ENCODE measurements at regions not wholly inside any gene's neighbourhood (a gene's known extent, or its start where the extent isn't known, plus 50 kb on each side); places are given as distances from the start of the nearest gene placed in this dataset.

DNA sequence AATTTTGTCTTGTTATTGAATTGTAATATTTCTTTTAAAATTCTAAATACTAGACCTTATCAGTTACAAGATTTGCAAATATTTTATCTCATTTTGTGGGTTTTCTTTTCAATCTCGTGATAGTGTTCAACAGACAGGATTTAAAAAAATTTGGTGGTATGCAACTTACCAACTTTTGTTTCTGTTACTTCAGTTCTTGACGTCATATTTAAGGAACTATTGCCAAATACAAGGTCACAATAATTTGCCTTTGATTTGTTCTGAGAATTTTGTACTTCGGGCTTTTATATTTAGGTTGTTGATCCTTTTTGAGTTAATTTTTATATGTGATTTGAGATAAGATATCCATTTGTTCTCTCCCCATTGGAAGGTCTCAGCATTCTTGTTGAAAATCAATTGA, 876.6 kb downstream of the DCDC2C start:
- ATAC-seq (no peak), DNase-seq (ENCODE audit: low spot score) (no peak), FAIRE-seq (no peak)
- no peak overlapping the region for H2AFZ ChIP-seq (ENCODE audit: low read length)
- intact Hi-C loops (cut with micrococcal nuclease; ENCODE audit: unreplicated experiment) (no loop called here), in situ Hi-C loops (cut with HindIII; ENCODE audit: extremely low pct_ligation_motif_present, low pct_unique_long_range_greater_than_20kb) (no loop called here)
- no peaks in the 10 kb centered on the region for H3K36me3 ChIP-seq (replicated peaks in 1 of 2; ENCODE audit: control insufficient read depth in 1 of 2, insufficient read depth in 2 of 2, low read length in 2 of 2)
- no peaks in the 10 kb centered on the region for H3K4me1 ChIP-seq (ENCODE audit: insufficient read depth, low read length)
- CTCF ChIA-PET (ENCODE audit: low intra/inter-chr PET ratio, low total read pairs) = no interaction called here
- peak; percentile 59 for TF ChIP-seq ATF7 (IDR thresholded peaks at IDR 0.05)
- TF ChIP-seq ATF7 (CRISPR knock-in tag; IDR thresholded peaks at IDR 0.05) = no peak
- TF ChIP-seq CREB1 (IDR thresholded peaks at IDR 0.05) = peak; percentile 60
- TF ChIP-seq CREB1 (CRISPR knock-in tag; IDR thresholded peaks at IDR 0.05) = no peak
- no peak for TF ChIP-seq ZNF124 (CRISPR knock-in tag; IDR thresholded peaks at IDR 0.05)
- under 1% methylated on average over 3 of the region's 3 CpGs for WGBS (ENCODE audit: low lambda C conversion rate)
- no peak overlapping the region for H3K4me2 ChIP-seq (ENCODE audit: low read depth, low read length)
- no peak overlapping the region for H3K9ac ChIP-seq (ENCODE audit: insufficient read depth, low read depth, low read length)
- H3K79me2 ChIP-seq (ENCODE audit: insufficient read depth, low read length) = no peaks in the 10 kb centered on the region
- BruUV-seq (replicated peaks) = no TSS peak
- 0 out of 6 replicates have a peak overlapping the region, but pooled peaks of 1 of the 3 experiments have one; percentile 10 for H3K4me3 ChIP-seq (replicated peaks in 1 of 3; ENCODE audit: insufficient read depth in 1 of 3, low read depth in 2 of 3, low read length in 3 of 3)
- no peaks in the 10 kb centered on the region for H4K20me1 ChIP-seq (ENCODE audit: insufficient read depth, low read length)
- POLR2A ChIA-PET = no interaction called here
- no peak overlapping the region for H3K27ac ChIP-seq (ENCODE audit: extremely low read length, insufficient read depth, low read length)
- no peaks in the 10 kb centered on the region for H3K27me3 ChIP-seq (ENCODE audit: control insufficient read depth in 1 of 2, insufficient read depth in 2 of 2, low read length in 2 of 2)
- peaks cover 91% of the 10 kb centered on the region for H3K9me3 ChIP-seq (ENCODE audit: low read length)

DNA sequence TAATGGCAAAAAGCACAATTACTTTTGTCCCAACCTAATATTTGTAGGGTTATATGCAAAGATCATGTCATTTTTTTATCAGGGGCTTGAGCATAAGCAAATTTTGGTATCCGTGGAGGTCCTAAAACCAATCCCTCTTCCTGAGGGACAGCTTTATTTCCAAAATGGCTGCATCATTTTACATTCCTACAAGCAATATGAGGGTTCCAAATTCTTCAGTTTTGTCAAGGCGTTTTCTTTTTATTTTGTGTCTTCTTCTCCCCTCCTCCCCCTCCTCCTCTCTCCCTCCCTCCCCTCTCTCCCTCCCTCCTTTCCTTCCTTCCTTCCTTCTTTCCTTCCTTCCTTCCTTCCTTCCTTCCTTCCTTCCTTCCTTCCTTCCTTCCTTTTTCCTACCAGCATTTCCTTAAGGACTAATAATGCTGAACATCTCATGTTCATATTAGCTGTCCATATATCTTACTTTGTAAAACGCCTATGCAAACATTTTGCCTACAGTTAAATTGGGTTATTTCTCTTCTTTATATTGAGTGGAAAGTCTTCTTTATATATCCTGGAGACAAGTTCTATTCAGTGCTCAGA, 881.8 kb downstream of the DCDC2C start:
- H3K27me3 ChIP-seq (ENCODE audit: control insufficient read depth in 1 of 2, insufficient read depth in 2 of 2, low read length in 2 of 2) = no peaks in the 10 kb centered on the region

More for the DNA sequence above, 881.8 kb downstream of the DCDC2C start:
- Histone ChIP-seq H4K20me1 (ENCODE audit: insufficient read depth, low read length) (no peaks in the 10 kb centered on the region), H3K79me2 (ENCODE audit: insufficient read depth, low read length) (no peaks in the 10 kb centered on the region), H3K4me1 (ENCODE audit: insufficient read depth, low read length) (no peaks in the 10 kb centered on the region), H3K4me3 (replicated peaks in 1 of 3; ENCODE audit: insufficient read depth in 1 of 3, low read depth in 2 of 3, low read length in 3 of 3) (no peak overlapping the region), H3K4me2 (ENCODE audit: low read depth, low read length) (no peak overlapping the region), H3K9ac (ENCODE audit: insufficient read depth, low read depth, low read length) (no peak overlapping the region), H3K27ac (ENCODE audit: extremely low read length, insufficient read depth, low read length) (no peak overlapping the region), H3K36me3 (replicated peaks in 1 of 2; ENCODE audit: control insufficient read depth in 1 of 2, insufficient read depth in 2 of 2, low read length in 2 of 2) (no peaks in the 10 kb centered on the region), H2AFZ (ENCODE audit: low read length) (no peak overlapping the region), H3K9me3 (ENCODE audit: low read length) (peaks cover 85% of the 10 kb centered on the region)
- ChIA-PET POLR2A (no interaction called here), CTCF (ENCODE audit: low intra/inter-chr PET ratio, low total read pairs) (no interaction called here)
- intact Hi-C loops (cut with micrococcal nuclease; ENCODE audit: unreplicated experiment) = no loop called here
- TF ChIP-seq IRF2 (CRISPR knock-in tag; IDR thresholded peaks at IDR 0.05) = no peak
- peak; percentile 63 for TF ChIP-seq PCBP2 (optimal IDR thresholded peaks at IDR 0.05; ENCODE audit: low read depth, low read length, poor library complexity, severe bottlenecking)
- TF ChIP-seq GZF1 (CRISPR knock-in tag; IDR thresholded peaks at IDR 0.05) = no peak
- peak; percentile 65 for TF ChIP-seq HNRNPK (IDR thresholded peaks at IDR 0.05; ENCODE audit: low read depth, low read length, poor library complexity, severe bottlenecking)
- TF ChIP-seq, protein P1, sequence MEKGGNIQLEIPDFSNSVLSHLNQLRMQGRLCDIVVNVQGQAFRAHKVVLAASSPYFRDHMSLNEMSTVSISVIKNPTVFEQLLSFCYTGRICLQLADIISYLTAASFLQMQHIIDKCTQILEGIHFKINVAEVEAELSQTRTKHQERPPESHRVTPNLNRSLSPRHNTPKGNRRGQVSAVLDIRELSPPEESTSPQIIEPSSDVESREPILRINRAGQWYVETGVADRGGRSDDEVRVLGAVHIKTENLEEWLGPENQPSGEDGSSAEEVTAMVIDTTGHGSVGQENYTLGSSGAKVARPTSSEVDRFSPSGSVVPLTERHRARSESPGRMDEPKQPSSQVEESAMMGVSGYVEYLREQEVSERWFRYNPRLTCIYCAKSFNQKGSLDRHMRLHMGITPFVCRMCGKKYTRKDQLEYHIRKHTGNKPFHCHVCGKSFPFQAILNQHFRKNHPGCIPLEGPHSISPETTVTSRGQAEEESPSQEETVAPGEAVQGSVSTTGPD (CRISPR knock-in tag; IDR thresholded peaks at IDR 0.05) = no peak
- no peak for TF ChIP-seq ZNF484 (CRISPR knock-in tag; IDR thresholded peaks at IDR 0.05; ENCODE audit: borderline replicate concordance, low read depth)
- TF ChIP-seq, protein P2, sequence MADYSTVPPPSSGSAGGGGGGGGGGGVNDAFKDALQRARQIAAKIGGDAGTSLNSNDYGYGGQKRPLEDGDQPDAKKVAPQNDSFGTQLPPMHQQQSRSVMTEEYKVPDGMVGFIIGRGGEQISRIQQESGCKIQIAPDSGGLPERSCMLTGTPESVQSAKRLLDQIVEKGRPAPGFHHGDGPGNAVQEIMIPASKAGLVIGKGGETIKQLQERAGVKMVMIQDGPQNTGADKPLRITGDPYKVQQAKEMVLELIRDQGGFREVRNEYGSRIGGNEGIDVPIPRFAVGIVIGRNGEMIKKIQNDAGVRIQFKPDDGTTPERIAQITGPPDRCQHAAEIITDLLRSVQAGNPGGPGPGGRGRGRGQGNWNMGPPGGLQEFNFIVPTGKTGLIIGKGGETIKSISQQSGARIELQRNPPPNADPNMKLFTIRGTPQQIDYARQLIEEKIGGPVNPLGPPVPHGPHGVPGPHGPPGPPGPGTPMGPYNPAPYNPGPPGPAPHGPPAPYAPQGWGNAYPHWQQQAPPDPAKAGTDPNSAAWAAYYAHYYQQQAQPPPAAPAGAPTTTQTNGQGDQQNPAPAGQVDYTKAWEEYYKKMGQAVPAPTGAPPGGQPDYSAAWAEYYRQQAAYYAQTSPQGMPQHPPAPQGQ (CRISPR knock-in tag; IDR thresholded peaks at IDR 0.05; ENCODE audit: borderline replicate concordance) = no peak
- TF ChIP-seq RFXAP (CRISPR knock-in tag; IDR thresholded peaks at IDR 0.05; ENCODE audit: borderline replicate concordance) = no peak
- no peak for TF ChIP-seq ZNF839 (CRISPR knock-in tag; IDR thresholded peaks at IDR 0.05; ENCODE audit: borderline replicate concordance)
- no peak for TF ChIP-seq NCOA2 (CRISPR knock-in tag; IDR thresholded peaks at IDR 0.05)
- TF ChIP-seq MTF1 (CRISPR knock-in tag; IDR thresholded peaks at IDR 0.05) = no peak
- no peak for TF ChIP-seq ZSCAN12 (CRISPR knock-in tag; IDR thresholded peaks at IDR 0.05)
- no peak for TF ChIP-seq FOSL2 (CRISPR knock-in tag; IDR thresholded peaks at IDR 0.05)
- no TSS peak for BruUV-seq (replicated peaks)
- FAIRE-seq (no peak), ATAC-seq (no peak), DNase-seq (ENCODE audit: low spot score) (no peak)
- 2% methylated on average over 3 of the region's 3 CpGs for WGBS (ENCODE audit: low lambda C conversion rate)
- in situ Hi-C loops (cut with HindIII; ENCODE audit: extremely low pct_ligation_motif_present, low pct_unique_long_range_greater_than_20kb) = no loop called here
